ENCODE measurements at regions not wholly inside any gene's neighbourhood (a gene's known extent, or its start where the extent isn't known, plus 50 kb on each side); places are given as distances from the start of the nearest gene placed in this dataset.
"Not testable (repeated sequence)": the region's sequence is repeated elsewhere in the genome, so short reads cannot be mapped to it uniquely, and the experiment has no call there.

GRCh38 chr2:16394072-16394985, 271.3 kb downstream of the CYRIA start:
- DNase-seq (ENCODE audit: low read depth): no peak

- no peak for DNase-seq (ENCODE audit: low read depth)
Measured at GRCh38 chr2:16393500-16394071, 272.0 kb downstream of the CYRIA start.

- no peak for DNase-seq (ENCODE audit: low read depth)
Measured at GRCh38 chr2:16392647-16393499, 272.8 kb downstream of the CYRIA start.

GRCh38 chr2:16391986-16392385, 273.6 kb downstream of the CYRIA start:
- DNase-seq (ENCODE audit: low read depth): no peak

- no peak for DNase-seq (ENCODE audit: low read depth)
Measured at GRCh38 chr2:16390561-16390960, 275.1 kb downstream of the CYRIA start.

GRCh38 chr2:16389611-16390010, 276.0 kb downstream of the CYRIA start:
- no peak for DNase-seq (ENCODE audit: low read depth)

- not testable (repeated sequence) for DNase-seq (ENCODE audit: low read depth)
Measured at GRCh38 chr2:16388199-16388830, 277.3 kb downstream of the CYRIA start.

- DNase-seq (ENCODE audit: low read depth): no peak
Measured at GRCh38 chr2:16387461-16387984, 278.1 kb downstream of the CYRIA start.

- DNase-seq (ENCODE audit: low read depth): no peak
Measured at GRCh38 chr2:16386431-16386830, 279.2 kb downstream of the CYRIA start.

GRCh38 chr2:16386031-16386430, 279.6 kb downstream of the CYRIA start:
- DNase-seq (ENCODE audit: low read depth): no peak

GRCh38 chr2:16385341-16385740, 280.3 kb downstream of the CYRIA start:
- no peak for DNase-seq (ENCODE audit: low read depth)

- DNase-seq (ENCODE audit: low read depth): no peak
Measured at GRCh38 chr2:16383411-16383810, 282.2 kb downstream of the CYRIA start.

- no peak for DNase-seq (ENCODE audit: low read depth)
Measured at GRCh38 chr2:16382451-16382850, 283.2 kb downstream of the CYRIA start.

- no peak for DNase-seq (ENCODE audit: low read depth)
Measured at GRCh38 chr2:16381511-16381910, 284.1 kb downstream of the CYRIA start.

GRCh38 chr2:16379901-16380300, 285.7 kb downstream of the CYRIA start:
- not testable (repeated sequence) for DNase-seq (ENCODE audit: low read depth)

- DNase-seq (ENCODE audit: low read depth): not testable (repeated sequence)
Measured at GRCh38 chr2:16379061-16379460, 286.6 kb downstream of the CYRIA start.

- DNase-seq (ENCODE audit: low read depth): no peak
Measured at GRCh38 chr2:16378031-16378430, 287.6 kb downstream of the CYRIA start.

- DNase-seq (ENCODE audit: low read depth): no peak
Measured at GRCh38 chr2:16375981-16376380, 289.7 kb downstream of the CYRIA start.

- DNase-seq (ENCODE audit: low read depth): no peak
Measured at GRCh38 chr2:16375351-16375750, 290.3 kb downstream of the CYRIA start.

GRCh38 chr2:16374671-16375070, 291.0 kb downstream of the CYRIA start:
- DNase-seq (ENCODE audit: low read depth): no peak

- no peak for DNase-seq (ENCODE audit: low read depth)
Measured at GRCh38 chr2:16373341-16373740, 292.3 kb downstream of the CYRIA start.

- no peak for DNase-seq (ENCODE audit: low read depth)
Measured at GRCh38 chr2:16371751-16372150, 293.9 kb downstream of the CYRIA start.

Data from M059J (cell line).